Endothelial cell of umbilical vein (primary cell): ENCODE measurements at regions not wholly inside any gene's neighbourhood (a gene's known extent, or its start where the extent isn't known, plus 50 kb on each side); places are given as distances from the start of the nearest gene placed in this dataset.

ENCODE experiments used
- EZH2 ChIP-seq: IDR thresholded peaks from 2 replicates; pipeline ENCODE4 v1.6.1; 2012; ENCODE audit warnings: borderline replicate concordance, low read depth, mild to moderate bottlenecking, moderate library complexity, low read length, inconsistent platforms; ENCODE audit not compliant: severe bottlenecking
- FOS ChIP-seq: IDR thresholded peaks from 2 replicates; pipeline ENCODE4 v1.6.1; 2011; ENCODE audit warnings: mild to moderate bottlenecking, low read length, moderate library complexity, borderline replicate concordance; ENCODE audit not compliant: insufficient read depth
- JUN ChIP-seq: IDR thresholded peaks from 2 replicates; pipeline ENCODE4 v1.6.1; 2011; ENCODE audit warnings: borderline replicate concordance, low read depth; ENCODE audit not compliant: insufficient read length, insufficient read depth
- MYC ChIP-seq: IDR thresholded peaks from one replicate; pipeline ENCODE4 v1.6.1; 2011; ENCODE audit warnings: mild to moderate bottlenecking, low read depth, low read length
- POLR2A ChIP-seq: IDR thresholded peaks from 2 replicates; pipeline ENCODE4 v1.6.1; 2012; ENCODE audit warnings: low read depth, mild to moderate bottlenecking, control low read depth, low read length
- POLR2AphosphoS5 ChIP-seq: IDR thresholded peaks from 2 replicates; pipeline ENCODE4 v1.6.1; 2012; ENCODE audit warnings: low read depth, mild to moderate bottlenecking, control low read depth, low read length, moderate library complexity; ENCODE audit not compliant: insufficient read depth
- TF ChIP-seq, protein P1 (sequence below), 2 donors: IDR thresholded peaks; 1 replicate in 1 of 2; 2 replicates in 1 of 2; pipeline ENCODE4 v1.5.1; 2011; ENCODE audit warnings: low read length in 2 of 2, mild to moderate bottlenecking in 2 of 2, moderate library complexity in 2 of 2, control low read depth in 1 of 2, inconsistent platforms in 1 of 2, low read depth in 1 of 2; ENCODE audit not compliant: insufficient read depth in 1 of 2; ENCODE audit errors: extremely low read depth in 1 of 2
- TF ChIP-seq, protein P2 (sequence below): IDR thresholded peaks from 2 replicates; pipeline ENCODE4 v1.6.1; 2011; ENCODE audit not compliant: insufficient read depth, insufficient read length

GRCh38 chr6:119830494-119831295, 481.1 kb upstream of the MAN1A1 start:
- TF ChIP-seq, protein P1, sequence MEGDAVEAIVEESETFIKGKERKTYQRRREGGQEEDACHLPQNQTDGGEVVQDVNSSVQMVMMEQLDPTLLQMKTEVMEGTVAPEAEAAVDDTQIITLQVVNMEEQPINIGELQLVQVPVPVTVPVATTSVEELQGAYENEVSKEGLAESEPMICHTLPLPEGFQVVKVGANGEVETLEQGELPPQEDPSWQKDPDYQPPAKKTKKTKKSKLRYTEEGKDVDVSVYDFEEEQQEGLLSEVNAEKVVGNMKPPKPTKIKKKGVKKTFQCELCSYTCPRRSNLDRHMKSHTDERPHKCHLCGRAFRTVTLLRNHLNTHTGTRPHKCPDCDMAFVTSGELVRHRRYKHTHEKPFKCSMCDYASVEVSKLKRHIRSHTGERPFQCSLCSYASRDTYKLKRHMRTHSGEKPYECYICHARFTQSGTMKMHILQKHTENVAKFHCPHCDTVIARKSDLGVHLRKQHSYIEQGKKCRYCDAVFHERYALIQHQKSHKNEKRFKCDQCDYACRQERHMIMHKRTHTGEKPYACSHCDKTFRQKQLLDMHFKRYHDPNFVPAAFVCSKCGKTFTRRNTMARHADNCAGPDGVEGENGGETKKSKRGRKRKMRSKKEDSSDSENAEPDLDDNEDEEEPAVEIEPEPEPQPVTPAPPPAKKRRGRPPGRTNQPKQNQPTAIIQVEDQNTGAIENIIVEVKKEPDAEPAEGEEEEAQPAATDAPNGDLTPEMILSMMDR (IDR thresholded peaks at IDR 0.05; ENCODE audit: extremely low read depth in 1 of 2, insufficient read depth in 1 of 2, low read depth in 1 of 2, low read length in 2 of 2), result no peak
- TF ChIP-seq, protein P2, sequence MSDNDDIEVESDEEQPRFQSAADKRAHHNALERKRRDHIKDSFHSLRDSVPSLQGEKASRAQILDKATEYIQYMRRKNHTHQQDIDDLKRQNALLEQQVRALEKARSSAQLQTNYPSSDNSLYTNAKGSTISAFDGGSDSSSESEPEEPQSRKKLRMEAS, result no peak
- TF ChIP-seq POLR2AphosphoS5 (no peak), MYC (no peak), POLR2A (no peak), JUN (no peak), EZH2 (no peak), FOS (no peak)
